Right lobe of liver (tissue), 4 donors: ENCODE measurements at regions not wholly inside any gene's neighbourhood (a gene's known extent, or its start where the extent isn't known, plus 50 kb on each side); places are given as distances from the start of the nearest gene placed in this dataset.

Source experiments
- POLR2A ChIP-seq: fragments of 450-650 bp; IDR thresholded peaks from one replicate; pipeline ENCODE4 v1.6.1; 2017; ENCODE audit warnings: antibody characterized with exemption, mild to moderate bottlenecking
- TF ChIP-seq, protein P1 (sequence below), 4 donors: fragments of 200-600 bp in 3 of 4; fragments of 450-650 bp in 1 of 4; IDR thresholded peaks; one replicate each; pipeline versions ENCODE4 v1.5.1 to v1.8.0; 2016 to 2022; ENCODE audit warnings: antibody characterized with exemption in 4 of 4, mild to moderate bottlenecking in 2 of 4
- donor health status: DM: no; HTN: no; CAD: no.
- donor health status: DM: no; HTN: no; CAD: no.
- donor health status: DM: no; HTN: yes; CAD: no.

DNA sequence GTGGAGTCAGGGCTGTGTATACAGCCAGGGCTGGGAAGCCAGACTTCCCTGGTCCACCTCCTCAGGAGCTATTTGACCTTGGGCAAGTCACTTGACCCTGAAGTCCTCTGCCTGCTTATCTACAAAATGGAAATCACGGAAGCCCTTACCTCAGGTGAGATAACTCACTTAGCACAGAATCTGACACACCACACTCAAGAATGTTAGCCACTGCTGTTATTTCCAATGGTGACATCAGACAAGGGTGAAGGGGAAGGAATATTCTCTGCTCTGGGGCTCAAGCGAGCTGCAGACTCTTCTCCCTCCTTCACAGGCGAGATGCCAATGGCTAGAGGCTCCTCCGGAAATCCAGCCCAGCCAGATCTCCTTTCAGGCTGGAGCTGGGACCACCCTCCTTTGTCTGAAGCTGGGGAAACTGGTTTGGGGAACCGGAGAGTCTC, 189.6 kb downstream of the HAUS1 start:
- TF ChIP-seq, protein P1, sequence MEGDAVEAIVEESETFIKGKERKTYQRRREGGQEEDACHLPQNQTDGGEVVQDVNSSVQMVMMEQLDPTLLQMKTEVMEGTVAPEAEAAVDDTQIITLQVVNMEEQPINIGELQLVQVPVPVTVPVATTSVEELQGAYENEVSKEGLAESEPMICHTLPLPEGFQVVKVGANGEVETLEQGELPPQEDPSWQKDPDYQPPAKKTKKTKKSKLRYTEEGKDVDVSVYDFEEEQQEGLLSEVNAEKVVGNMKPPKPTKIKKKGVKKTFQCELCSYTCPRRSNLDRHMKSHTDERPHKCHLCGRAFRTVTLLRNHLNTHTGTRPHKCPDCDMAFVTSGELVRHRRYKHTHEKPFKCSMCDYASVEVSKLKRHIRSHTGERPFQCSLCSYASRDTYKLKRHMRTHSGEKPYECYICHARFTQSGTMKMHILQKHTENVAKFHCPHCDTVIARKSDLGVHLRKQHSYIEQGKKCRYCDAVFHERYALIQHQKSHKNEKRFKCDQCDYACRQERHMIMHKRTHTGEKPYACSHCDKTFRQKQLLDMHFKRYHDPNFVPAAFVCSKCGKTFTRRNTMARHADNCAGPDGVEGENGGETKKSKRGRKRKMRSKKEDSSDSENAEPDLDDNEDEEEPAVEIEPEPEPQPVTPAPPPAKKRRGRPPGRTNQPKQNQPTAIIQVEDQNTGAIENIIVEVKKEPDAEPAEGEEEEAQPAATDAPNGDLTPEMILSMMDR (IDR thresholded peaks at IDR 0.05), result no peak
- no peak for TF ChIP-seq POLR2A
